Common myeloid progenitor, CD34-positive (primary cell): ENCODE measurements at regions not wholly inside any gene's neighbourhood (a gene's known extent, or its start where the extent isn't known, plus 50 kb on each side); places are given as distances from the start of the nearest gene placed in this dataset.
"Not testable (repeated sequence)": the region's sequence is repeated elsewhere in the genome, so short reads cannot be mapped to it uniquely, and the experiment has no call there.

Source experiments
- CTCF ChIA-PET: fragments of 350-600 bp; sonication (Branson Sonifier 250); formaldehyde crosslinking; loops from one replicate; lab custom pipeline; 2021; ENCODE audit warnings: antibody characterized with exemption; lab: Charles Lee
- POLR2A ChIA-PET: fragments of 350-600 bp; sonication (Branson Sonifier 250); formaldehyde crosslinking; loops from one replicate; lab custom pipeline; 2021; ENCODE audit warnings: antibody characterized with exemption; lab: Charles Lee
- DNase-seq, 3 donors: peaks; one replicate each; pipeline versions ENCODE4 v3.0.0 to v3.0.0-alpha.2; 2013
- H3K27ac ChIP-seq, 2 experiments: 1 replicate in 1 of 2; 2 replicates in 1 of 2; pipeline ENCODE4 v1.7.0; 2013; ENCODE audit warnings: inconsistent platforms in 2 of 2, low read length in 2 of 2, mild to moderate bottlenecking in 2 of 2, low read depth in 1 of 2, moderate library complexity in 1 of 2; ENCODE audit not compliant: severe bottlenecking in 2 of 2, insufficient read depth in 1 of 2, poor library complexity in 1 of 2
- H3K27me3 ChIP-seq, 5 experiments: replicated peaks in 2 of 5; 1 replicate in 3 of 5; 2 replicates in 2 of 5; pipeline versions ENCODE4 v1.6.1 to v1.7.0; 2013; ENCODE audit warnings: low read length in 4 of 5, mild to moderate bottlenecking in 2 of 5, moderate library complexity in 2 of 5, inconsistent platforms in 1 of 5; ENCODE audit not compliant: insufficient read depth in 5 of 5, control insufficient read depth in 4 of 5
- H3K36me3 ChIP-seq, 4 experiments: 1 replicate in 2 of 4; 2 replicates in 2 of 4; pipeline versions ENCODE4 v1.6.1 to v1.7.0; 2013; ENCODE audit warnings: low read length in 3 of 4, control low read depth in 1 of 4, mild to moderate bottlenecking in 1 of 4; ENCODE audit not compliant: control insufficient read depth in 4 of 4, insufficient read depth in 4 of 4
- H3K4me1 ChIP-seq, 4 experiments: 1 replicate in 3 of 4; 2 replicates in 1 of 4; pipeline versions ENCODE4 v1.6.1 to v1.7.1; 2013; ENCODE audit warnings: low read length in 3 of 4, mild to moderate bottlenecking in 3 of 4, control low read depth in 1 of 4, inconsistent platforms in 1 of 4, moderate library complexity in 1 of 4; ENCODE audit not compliant: control insufficient read depth in 4 of 4, insufficient read depth in 4 of 4; ENCODE audit errors: control extremely low read depth in 1 of 4
- H3K4me3 ChIP-seq, 7 experiments: 1 replicate in 4 of 7; 2 replicates in 3 of 7; pipeline versions ENCODE4 v1.5.1 to v1.7.0; 2013; ENCODE audit warnings: mild to moderate bottlenecking in 7 of 7, low read length in 6 of 7, moderate library complexity in 6 of 7, inconsistent platforms in 2 of 7, low read depth in 2 of 7, control low read depth in 1 of 7; ENCODE audit not compliant: insufficient read depth in 4 of 7, control insufficient read depth in 1 of 7; ENCODE audit errors: extremely low read depth in 1 of 7
- H3K9me3 ChIP-seq, 5 experiments: 1 replicate in 4 of 5; 2 replicates in 1 of 5; pipeline versions ENCODE4 v1.6.1 to v1.7.1; 2013; ENCODE audit warnings: low read length in 4 of 5, mild to moderate bottlenecking in 2 of 5, inconsistent platforms in 1 of 5, low read depth in 1 of 5, moderate library complexity in 1 of 5; ENCODE audit not compliant: control insufficient read depth in 4 of 5, insufficient read depth in 2 of 5; ENCODE audit errors: control extremely low read depth in 1 of 5
- WGBS: methylation state at CpG from one replicate; pipeline ENCODE4 v1.1.5; 2013; ENCODE audit not compliant: insufficient coverage; 5-methylcytosine and 5-hydroxymethylcytosine counted together

- Histone ChIP-seq H3K9me3 (peaks cover 0 to 2% (median 0%) of the 10 kb centered on the region in 5 experiments), H3K27ac (no peak overlapping the region), H3K4me1 (peaks cover 0 to 5% (median under 1%) of the 10 kb centered on the region in 4 experiments), H3K36me3 (no peaks in the 10 kb centered on the region), H3K4me3 (no peak overlapping the region), H3K27me3 (no peaks in the 10 kb centered on the region)
- WGBS = no CpG with 5 or more reads among the region's 1 CpG
- DNase-seq = peak in 2 of 3 donors; percentile 1 to 5
- ChIA-PET CTCF (no interaction called here), POLR2A (no interaction called here)
Observed at GRCh38 chr1:188006354-188006753, 1177.6 kb downstream of the PLA2G4A start.

DNA sequence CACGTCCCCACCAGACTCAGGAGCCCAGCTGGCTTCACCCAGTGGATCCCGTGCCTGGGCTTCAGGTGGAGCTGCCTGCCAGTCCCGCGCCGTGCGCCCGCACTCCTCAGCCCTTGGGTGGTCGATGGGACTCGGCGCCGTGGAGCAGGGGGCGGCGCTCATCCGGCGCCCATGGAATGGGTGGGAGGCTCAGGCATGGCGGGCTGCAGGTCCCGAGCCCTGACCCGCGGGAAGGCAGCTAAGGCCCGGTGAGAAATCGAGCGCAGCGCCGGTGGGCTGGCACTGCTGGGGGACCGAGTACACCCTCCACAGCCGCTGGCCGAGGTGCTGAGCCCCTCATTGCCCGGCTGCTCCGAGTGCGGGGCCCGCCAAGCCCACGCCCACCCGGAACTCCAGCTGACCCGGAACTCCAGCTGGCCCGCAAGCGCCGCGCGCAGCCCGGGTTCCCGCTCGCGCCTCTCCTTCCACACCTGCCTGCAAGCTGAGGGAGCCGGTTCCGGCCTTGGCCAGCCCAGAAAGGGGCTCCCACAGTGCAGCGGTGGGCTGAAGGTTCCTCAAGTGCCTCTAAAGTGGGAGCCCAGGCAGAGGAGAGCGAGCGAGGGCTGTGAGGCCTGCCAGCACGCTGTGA, 1184.6 kb downstream of the PLA2G4A start:
- WGBS = 98% methylated on average over 47 of the region's 49 CpGs

DNA sequence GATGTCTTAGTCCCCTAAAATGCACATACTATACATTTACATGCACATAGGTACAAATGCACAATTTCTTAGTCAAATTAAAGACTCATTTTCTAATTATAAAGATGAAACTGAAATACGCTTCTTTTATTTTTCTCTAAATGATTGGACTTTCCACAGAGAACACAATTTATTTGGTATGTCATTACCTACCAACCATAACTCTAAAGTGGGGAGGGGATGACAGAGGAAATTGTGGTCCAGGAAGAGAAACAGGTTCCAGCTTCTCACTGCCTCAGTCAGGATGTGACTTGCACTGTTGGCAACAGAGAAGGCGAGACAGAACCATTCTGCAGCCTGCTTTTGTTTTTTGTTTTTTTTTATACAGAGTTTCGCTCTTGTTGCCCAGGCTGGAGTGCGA, 1189.2 kb downstream of the PLA2G4A start:
- CTCF ChIA-PET = no interaction called here
- POLR2A ChIA-PET = no interaction called here
- peak in 2 of 3 donors; percentile 1 to 24 for DNase-seq
- Histone ChIP-seq H3K4me1 (peaks cover 0 to 3% (median 0%) of the 10 kb centered on the region in 4 experiments), H3K36me3 (no peaks in the 10 kb centered on the region), H3K9me3 (peaks cover 0 to 2% (median 0%) of the 10 kb centered on the region in 5 experiments), H3K27me3 (no peaks in the 10 kb centered on the region), H3K4me3 (no peak overlapping the region), H3K27ac (no peak overlapping the region)
- WGBS = 75% methylated on average over 4 of the region's 4 CpGs

More for the DNA sequence above, 1184.6 kb downstream of the PLA2G4A start:
- POLR2A ChIA-PET, H3K27ac ChIP-seq, H3K36me3 ChIP-seq, H3K9me3 ChIP-seq, H3K4me3 ChIP-seq, CTCF ChIA-PET, H3K27me3 ChIP-seq, DNase-seq, H3K4me1 ChIP-seq: not testable (repeated sequence)

GRCh38 chr1:188022661-188023060, 1193.9 kb downstream of the PLA2G4A start:
- H3K9me3 ChIP-seq = no peaks in the 10 kb centered on the region
- CTCF ChIA-PET = no interaction called here

GRCh38 chr1:188023206-188023605, 1194.5 kb downstream of the PLA2G4A start:
- 100% methylated on average over 2 of the region's 2 CpGs for WGBS
- ChIA-PET POLR2A (no interaction called here), CTCF (no interaction called here)
- DNase-seq = no peak
- Histone ChIP-seq H3K4me1 (no peaks in the 10 kb centered on the region), H3K9me3 (no peaks in the 10 kb centered on the region), H3K27ac (no peak overlapping the region), H3K27me3 (no peaks in the 10 kb centered on the region), H3K36me3 (no peaks in the 10 kb centered on the region), H3K4me3 (no peak overlapping the region)

More at GRCh38 chr1:188022661-188023060, 1193.9 kb downstream of the PLA2G4A start:
- H3K4me3 ChIP-seq = no peak overlapping the region
- POLR2A ChIA-PET = no interaction called here
- no peak overlapping the region for H3K27ac ChIP-seq
- H3K36me3 ChIP-seq = no peaks in the 10 kb centered on the region
- H3K4me1 ChIP-seq = peaks cover 0 to 3% (median 0%) of the 10 kb centered on the region in 4 experiments
- no peaks in the 10 kb centered on the region for H3K27me3 ChIP-seq
- 100% methylated on average over 1 of the region's 2 CpGs for WGBS
- DNase-seq = no peak

DNA sequence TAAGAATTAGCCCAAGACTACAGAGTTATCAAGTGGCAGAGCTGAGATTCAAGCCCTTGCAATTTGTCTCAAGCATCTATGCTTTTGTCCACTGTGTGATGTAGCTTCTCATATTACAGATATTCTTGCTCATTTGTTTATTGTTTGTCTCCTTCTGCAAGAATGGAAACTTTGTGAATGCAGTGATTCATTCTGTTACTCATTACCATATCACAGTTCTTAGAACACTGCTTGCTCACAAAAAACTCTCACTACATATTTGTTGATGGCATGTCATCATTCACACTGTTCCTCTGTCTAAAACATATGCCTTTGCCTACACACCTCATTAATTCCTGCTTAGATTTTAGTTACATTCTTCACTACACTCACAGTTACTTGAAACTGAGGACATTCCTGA, 1198.9 kb downstream of the PLA2G4A start:
- H3K36me3 ChIP-seq = no peaks in the 10 kb centered on the region
- no peaks in the 10 kb centered on the region for H3K9me3 ChIP-seq
- no peak overlapping the region for H3K27ac ChIP-seq
- no peak for DNase-seq
- CTCF ChIA-PET = no interaction called here
- H3K27me3 ChIP-seq = no peaks in the 10 kb centered on the region
- H3K4me1 ChIP-seq = no peaks in the 10 kb centered on the region
- no peak overlapping the region for H3K4me3 ChIP-seq
- POLR2A ChIA-PET = no interaction called here

GRCh38 chr1:188037572-188037971, 1208.8 kb downstream of the PLA2G4A start:
- H3K27ac ChIP-seq, CTCF ChIA-PET: not testable (repeated sequence)

More at GRCh38 chr1:188037572-188037971, 1208.8 kb downstream of the PLA2G4A start:
- DNase-seq, H3K4me3 ChIP-seq, H3K4me1 ChIP-seq, H3K27me3 ChIP-seq, H3K36me3 ChIP-seq, POLR2A ChIA-PET: not testable (repeated sequence)
- H3K9me3 ChIP-seq = peaks cover 0 to 11% (median 0%) of the 10 kb centered on the region in 5 experiments
- WGBS = 93% methylated on average over 2 of the region's 2 CpGs
